Endothelial cell of hepatic sinusoid (primary cell): ENCODE measurements at regions not wholly inside any gene's neighbourhood (a gene's known extent, or its start where the extent isn't known, plus 50 kb on each side); places are given as distances from the start of the nearest gene placed in this dataset.

Experiments used
- in situ Hi-C: cut with HindIII; loops from 2 replicates; pipeline ENCODE4 v1.10.0; 2017; ENCODE audit warnings: low sequenced_read_pairs

DNA sequence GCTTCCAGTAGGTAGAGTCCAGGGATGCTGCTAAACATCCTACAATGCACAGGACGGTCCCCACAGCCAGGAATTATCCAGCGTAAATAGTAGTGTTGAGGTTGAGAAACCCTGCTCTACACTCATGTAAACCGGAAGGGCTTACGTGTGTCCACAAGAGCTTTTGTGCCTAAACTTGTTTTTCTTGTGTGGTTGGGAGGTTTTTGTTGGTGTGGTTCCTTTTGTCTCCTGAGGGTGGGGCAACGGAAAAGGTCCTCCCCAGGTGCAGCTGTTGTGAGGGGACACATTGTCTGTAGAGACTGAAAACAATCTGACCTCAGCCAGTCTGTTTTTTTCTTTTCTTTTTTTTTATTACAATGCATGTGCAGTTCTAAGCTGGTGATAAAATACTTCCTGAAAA lies 72.7 kb upstream of the MGAT5 start:
- in situ Hi-C loops, result no loop called here

GRCh38 chr2:134183679-134184078 lies 70.2 kb upstream of the MGAT5 start:
- in situ Hi-C loops, result no loop called here

- in situ Hi-C loops, result no loop called here
Measured at GRCh38 chr2:134185639-134186038, 68.2 kb upstream of the MGAT5 start.

- in situ Hi-C loops, result no loop called here
Measured at GRCh38 chr2:134189009-134189720, 64.7 kb upstream of the MGAT5 start.

- in situ Hi-C loops, result no loop called here
Measured at GRCh38 chr2:134190062-134190806, 63.6 kb upstream of the MGAT5 start.

GRCh38 chr2:134190807-134191203 lies 63.1 kb upstream of the MGAT5 start:
- in situ Hi-C loops, result no loop called here

GRCh38 chr2:134191835-134192234 lies 62.0 kb upstream of the MGAT5 start:
- in situ Hi-C loops, result no loop called here

DNA sequence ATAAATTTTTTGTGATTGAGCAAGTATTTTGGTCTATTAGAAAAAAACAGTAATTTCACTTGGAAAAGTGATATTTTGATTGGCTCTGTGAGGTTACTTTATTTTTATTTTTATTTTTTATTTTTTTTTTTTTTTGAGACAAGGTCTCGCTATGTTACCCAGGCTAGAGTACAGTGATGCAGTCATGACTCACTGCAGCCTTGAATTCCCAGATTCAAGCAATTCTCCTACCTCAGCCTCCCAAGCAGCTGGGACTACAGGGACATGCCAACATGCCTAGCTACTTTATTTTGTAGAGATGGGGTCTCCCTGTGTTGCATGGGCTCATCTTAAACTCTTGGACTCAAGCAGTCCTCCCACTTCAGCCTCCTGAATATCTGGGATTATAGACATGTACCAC lies 60.9 kb upstream of the MGAT5 start:
- in situ Hi-C loops, result no loop called here

- in situ Hi-C loops, result no loop called here
Measured at GRCh38 chr2:134194519-134194918, 59.4 kb upstream of the MGAT5 start.

GRCh38 chr2:134195341-134195740 lies 58.5 kb upstream of the MGAT5 start:
- in situ Hi-C loops, result loop anchor here (5.0 kb wide), 1 partner anchor 48 kb away; no protein-coding TSS in a partner anchor

GRCh38 chr2:134197445-134197844 lies 56.4 kb upstream of the MGAT5 start:
- in situ Hi-C loops, result loop anchor here (5.0 kb wide), 1 partner anchor 50 kb away; no protein-coding TSS in a partner anchor

GRCh38 chr2:134198006-134198634 lies 55.8 kb upstream of the MGAT5 start:
- in situ Hi-C loops, result loop anchor here (5.0 kb wide), 1 partner anchor 51 kb away; no protein-coding TSS in a partner anchor

- in situ Hi-C loops, result loop anchor here (5.0 kb wide), 1 partner anchor 52 kb away; no protein-coding TSS in a partner anchor
Measured at GRCh38 chr2:134199123-134199522, 54.7 kb upstream of the MGAT5 start.

GRCh38 chr2:134200036-134200618 lies 53.7 kb upstream of the MGAT5 start:
- in situ Hi-C loops, result loop anchor here (25.0 kb wide), 1 partner anchor 313 kb away; no protein-coding TSS in a partner anchor

GRCh38 chr2:134201533-134201932 lies 52.3 kb upstream of the MGAT5 start:
- in situ Hi-C loops, result loop anchor here (25.0 kb wide), 1 partner anchor 314 kb away; no protein-coding TSS in a partner anchor

DNA sequence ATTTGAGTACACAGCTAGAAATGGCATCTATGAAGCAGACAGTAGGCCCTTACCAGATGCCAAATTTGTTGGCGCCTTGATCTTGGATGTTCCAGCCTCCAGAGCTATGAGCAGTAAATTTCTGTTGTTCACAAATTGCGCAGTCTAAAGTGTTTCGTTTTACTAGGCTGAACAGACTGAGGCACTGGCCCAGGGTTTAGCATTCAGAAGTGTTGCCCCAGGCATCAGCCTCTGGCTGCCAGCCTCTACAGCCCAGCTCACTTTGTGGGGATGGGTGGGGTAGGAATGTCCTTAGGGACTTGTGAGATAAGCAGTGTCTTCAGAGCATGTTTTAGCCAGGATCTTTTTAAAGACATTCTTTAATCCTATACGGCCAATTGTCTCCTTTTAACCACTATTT lies 51.5 kb upstream of the MGAT5 start:
- in situ Hi-C loops, result loop anchor here (25.0 kb wide), 1 partner anchor 315 kb away; no protein-coding TSS in a partner anchor

GRCh38 chr2:134203175-134203574 lies 50.7 kb upstream of the MGAT5 start:
- in situ Hi-C loops, result loop anchor here (25.0 kb wide), 1 partner anchor 316 kb away; no protein-coding TSS in a partner anchor
